ENCODE measurements at regions not wholly inside any gene's neighbourhood (a gene's known extent, or its start where the extent isn't known, plus 50 kb on each side); places are given as distances from the start of the nearest gene placed in this dataset.

- TF ChIP-seq GABPA (IDR thresholded peaks at IDR 0.05; ENCODE audit: borderline replicate concordance, insufficient read depth, low read length), result no peak
- TF ChIP-seq EZH2 (IDR thresholded peaks at IDR 0.05; ENCODE audit: low read depth, low read length, severe bottlenecking), result no peak
- TF ChIP-seq EGR1 (IDR thresholded peaks at IDR 0.05; ENCODE audit: borderline replicate concordance, low read depth, low read length), result no peak
- TF ChIP-seq POLR2A (IDR thresholded peaks at IDR 0.05; ENCODE audit: control extremely low read depth in 1 of 2, low read depth in 2 of 2, low read length in 2 of 2), result no peak
Measured at GRCh38 chr7:68424658-68425297, 1173.5 kb upstream of the AUTS2 start.

Measured in H1 (cell line).